Embryonic facial prominence (tissue), 1 donor: ENCODE measurements at regions not wholly inside any gene's neighbourhood (a gene's known extent, or its start where the extent isn't known, plus 50 kb on each side); places are given as distances from the start of the nearest gene placed in this dataset.

Source experiments
- DNase-seq: peaks from one replicate; pipeline ENCODE4 v3.0.0-alpha.2; 2016; ENCODE audit errors: extremely low spot score

- DNase-seq: no peak
Observed at GRCh38 chr12:76259106-76259505, 89.1 kb downstream of the BBS10 start.

- no peak for DNase-seq
Observed at GRCh38 chr12:76256904-76257303, 91.3 kb downstream of the BBS10 start.

- no peak for DNase-seq
Observed at GRCh38 chr12:76256321-76256720, 91.9 kb downstream of the BBS10 start.

- no peak for DNase-seq
Observed at GRCh38 chr12:76255692-76256091, 92.5 kb downstream of the BBS10 start.

GRCh38 chr12:76255281-76255680, 92.9 kb downstream of the BBS10 start:
- no peak for DNase-seq

- DNase-seq: no peak
Observed at GRCh38 chr12:76252031-76252430, 96.2 kb downstream of the BBS10 start.

- no peak for DNase-seq
Observed at GRCh38 chr12:76250256-76250655, 98.0 kb downstream of the BBS10 start.

- no peak for DNase-seq
Observed at GRCh38 chr12:76249501-76249900, 98.7 kb downstream of the BBS10 start.

- DNase-seq: no peak
Observed at GRCh38 chr12:76247992-76248391, 100.2 kb downstream of the BBS10 start.

- no peak for DNase-seq
Observed at GRCh38 chr12:76247026-76247646, 101.1 kb downstream of the BBS10 start.

- no peak for DNase-seq
Observed at GRCh38 chr12:76246611-76247010, 101.6 kb downstream of the BBS10 start.

- no peak for DNase-seq
Observed at GRCh38 chr12:76244300-76244699, 103.9 kb downstream of the BBS10 start.

- no peak for DNase-seq
Observed at GRCh38 chr12:76242813-76243550, 105.2 kb downstream of the BBS10 start.

- no peak for DNase-seq
Observed at GRCh38 chr12:76241371-76241770, 106.8 kb downstream of the BBS10 start.

- DNase-seq: no peak
Observed at GRCh38 chr12:76240281-76240680, 107.9 kb downstream of the BBS10 start.

- no peak for DNase-seq
Observed at GRCh38 chr12:76238688-76239087, 109.5 kb downstream of the BBS10 start.

GRCh38 chr12:76237086-76237701, 111.0 kb downstream of the BBS10 start:
- DNase-seq: no peak

- no peak for DNase-seq
Observed at GRCh38 chr12:76236640-76237039, 111.6 kb downstream of the BBS10 start.

- DNase-seq: no peak
Observed at GRCh38 chr12:76234741-76235140, 113.5 kb downstream of the BBS10 start.

GRCh38 chr12:76232013-76232412, 116.2 kb downstream of the BBS10 start:
- no peak for DNase-seq

- DNase-seq: no peak
Observed at GRCh38 chr12:76226956-76227355, 121.3 kb downstream of the BBS10 start.

GRCh38 chr12:76226397-76226796, 121.8 kb downstream of the BBS10 start:
- no peak for DNase-seq

GRCh38 chr12:76223869-76224268, 124.3 kb downstream of the BBS10 start:
- DNase-seq: no peak
